ENCODE measurements at regions not wholly inside any gene's neighbourhood (a gene's known extent, or its start where the extent isn't known, plus 50 kb on each side); places are given as distances from the start of the nearest gene placed in this dataset.
A peak's percentile ranks its signal among the peaks of the same experiment; 100 is the strongest.

DNA sequence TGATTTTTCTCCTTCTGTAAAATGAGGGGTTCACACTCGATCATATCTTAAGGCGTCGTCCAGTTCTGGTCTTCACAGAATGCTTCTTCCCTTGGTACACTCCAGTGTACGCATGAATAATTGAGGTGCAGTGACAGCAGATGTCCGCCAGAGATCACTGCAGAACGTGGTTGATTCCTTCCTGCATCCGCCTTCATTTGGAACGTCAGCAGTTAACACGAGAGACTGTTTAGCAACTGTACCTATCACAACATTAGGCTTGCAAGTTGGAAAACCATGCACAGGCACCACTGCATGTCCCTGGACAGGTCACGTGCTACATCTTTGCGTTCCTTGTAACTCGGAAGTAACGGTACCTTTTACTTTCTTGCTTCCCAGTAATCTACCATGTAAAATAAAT, 66.0 kb upstream of the GEMIN8 start:
- Histone ChIP-seq H3K27me3 (ENCODE audit: insufficient read depth, low read length) (no peaks in the 10 kb centered on the region), H3K9ac (ENCODE audit: low read length) (no peak overlapping the region), H3K4me1 (ENCODE audit: insufficient read depth, low read length) (no peaks in the 10 kb centered on the region), H3K27ac (ENCODE audit: low read depth, low read length) (no peak overlapping the region), H3K4me2 (ENCODE audit: low read length) (no peak overlapping the region), H3K9me3 (ENCODE audit: insufficient read depth, low read depth, low read length) (no peaks in the 10 kb centered on the region), H2AFZ (ENCODE audit: low read depth, low read length) (no peak overlapping the region), H4K20me1 (ENCODE audit: insufficient read depth, low read length) (no peaks in the 10 kb centered on the region), H3K79me2 (ENCODE audit: insufficient read depth, low read length) (no peaks in the 10 kb centered on the region), H3K4me3 (ENCODE audit: insufficient read depth, low read depth, low read length) (no peak overlapping the region), H3K36me3 (ENCODE audit: insufficient read depth, low read length) (no peaks in the 10 kb centered on the region)
- no peak overlapping the region for H3K4me3 Mint-ChIP-seq (ENCODE audit: unreplicated experiment)
- H3K27me3 Mint-ChIP-seq (ENCODE audit: low read depth, unreplicated experiment) = no peaks in the 10 kb centered on the region
- FAIRE-seq (peak; percentile 100), DNase-seq (ENCODE audit: low read depth) (peak; percentile 16)
- H3K4me1 Mint-ChIP-seq (ENCODE audit: low read depth, unreplicated experiment) = no peaks in the 10 kb centered on the region
- no peak overlapping the region for H3K27ac Mint-ChIP-seq (ENCODE audit: unreplicated experiment)
- no peaks in the 10 kb centered on the region for H3K36me3 Mint-ChIP-seq (ENCODE audit: low read depth, unreplicated experiment)
- TF ChIP-seq EZH2 (IDR thresholded peaks at IDR 0.05; ENCODE audit: insufficient read depth, low read length) = no peak
- TF ChIP-seq, protein P1, sequence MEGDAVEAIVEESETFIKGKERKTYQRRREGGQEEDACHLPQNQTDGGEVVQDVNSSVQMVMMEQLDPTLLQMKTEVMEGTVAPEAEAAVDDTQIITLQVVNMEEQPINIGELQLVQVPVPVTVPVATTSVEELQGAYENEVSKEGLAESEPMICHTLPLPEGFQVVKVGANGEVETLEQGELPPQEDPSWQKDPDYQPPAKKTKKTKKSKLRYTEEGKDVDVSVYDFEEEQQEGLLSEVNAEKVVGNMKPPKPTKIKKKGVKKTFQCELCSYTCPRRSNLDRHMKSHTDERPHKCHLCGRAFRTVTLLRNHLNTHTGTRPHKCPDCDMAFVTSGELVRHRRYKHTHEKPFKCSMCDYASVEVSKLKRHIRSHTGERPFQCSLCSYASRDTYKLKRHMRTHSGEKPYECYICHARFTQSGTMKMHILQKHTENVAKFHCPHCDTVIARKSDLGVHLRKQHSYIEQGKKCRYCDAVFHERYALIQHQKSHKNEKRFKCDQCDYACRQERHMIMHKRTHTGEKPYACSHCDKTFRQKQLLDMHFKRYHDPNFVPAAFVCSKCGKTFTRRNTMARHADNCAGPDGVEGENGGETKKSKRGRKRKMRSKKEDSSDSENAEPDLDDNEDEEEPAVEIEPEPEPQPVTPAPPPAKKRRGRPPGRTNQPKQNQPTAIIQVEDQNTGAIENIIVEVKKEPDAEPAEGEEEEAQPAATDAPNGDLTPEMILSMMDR (IDR thresholded peaks at IDR 0.05; ENCODE audit: insufficient read depth, low read depth, low read length) = peak; percentile 53
- peaks cover 2% of the 10 kb centered on the region for H3K9me3 Mint-ChIP-seq (ENCODE audit: unreplicated experiment)

DNA sequence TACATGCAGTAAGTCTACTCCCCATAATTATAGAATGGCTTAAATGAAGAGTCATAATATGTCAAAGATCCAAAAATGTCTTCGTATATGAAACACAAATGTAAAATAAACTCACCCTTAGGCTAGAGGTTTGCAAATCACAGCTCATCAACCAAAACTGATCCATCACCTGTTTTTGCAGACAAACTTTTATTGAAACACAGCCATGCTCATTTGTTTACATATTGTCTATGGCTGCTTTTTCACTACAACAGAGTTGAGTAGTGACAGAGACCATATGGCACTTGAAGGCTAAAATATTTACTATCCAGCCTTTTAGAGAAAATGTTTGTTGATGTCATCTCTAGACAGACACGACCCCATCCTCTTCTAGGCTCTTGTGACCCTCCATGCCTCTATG, 64.5 kb upstream of the GEMIN8 start:
- Histone ChIP-seq H2AFZ (ENCODE audit: low read depth, low read length) (no peak overlapping the region), H3K79me2 (ENCODE audit: insufficient read depth, low read length) (no peaks in the 10 kb centered on the region), H3K36me3 (ENCODE audit: insufficient read depth, low read length) (no peaks in the 10 kb centered on the region), H3K9me3 (ENCODE audit: insufficient read depth, low read depth, low read length) (no peaks in the 10 kb centered on the region), H3K4me1 (ENCODE audit: insufficient read depth, low read length) (no peaks in the 10 kb centered on the region), H3K9ac (ENCODE audit: low read length) (no peak overlapping the region), H3K27me3 (ENCODE audit: insufficient read depth, low read length) (no peaks in the 10 kb centered on the region), H3K4me2 (ENCODE audit: low read length) (no peak overlapping the region), H3K4me3 (ENCODE audit: insufficient read depth, low read depth, low read length) (no peak overlapping the region), H4K20me1 (ENCODE audit: insufficient read depth, low read length) (no peaks in the 10 kb centered on the region), H3K27ac (ENCODE audit: low read depth, low read length) (no peak overlapping the region)
- DNase-seq (ENCODE audit: low read depth) (no peak), FAIRE-seq (peak; percentile 92)
- H3K36me3 Mint-ChIP-seq (ENCODE audit: low read depth, unreplicated experiment) = no peaks in the 10 kb centered on the region
- H3K27me3 Mint-ChIP-seq (ENCODE audit: low read depth, unreplicated experiment) = no peaks in the 10 kb centered on the region
- H3K9me3 Mint-ChIP-seq (ENCODE audit: unreplicated experiment) = peaks cover 2% of the 10 kb centered on the region
- no peak overlapping the region for H3K27ac Mint-ChIP-seq (ENCODE audit: unreplicated experiment)
- no peaks in the 10 kb centered on the region for H3K4me1 Mint-ChIP-seq (ENCODE audit: low read depth, unreplicated experiment)
- H3K4me3 Mint-ChIP-seq (ENCODE audit: unreplicated experiment) = no peak overlapping the region
- no peak for TF ChIP-seq EZH2 (IDR thresholded peaks at IDR 0.05; ENCODE audit: insufficient read depth, low read length)
- TF ChIP-seq, protein P1 (IDR thresholded peaks at IDR 0.05; ENCODE audit: insufficient read depth, low read depth, low read length) = no peak

DNA sequence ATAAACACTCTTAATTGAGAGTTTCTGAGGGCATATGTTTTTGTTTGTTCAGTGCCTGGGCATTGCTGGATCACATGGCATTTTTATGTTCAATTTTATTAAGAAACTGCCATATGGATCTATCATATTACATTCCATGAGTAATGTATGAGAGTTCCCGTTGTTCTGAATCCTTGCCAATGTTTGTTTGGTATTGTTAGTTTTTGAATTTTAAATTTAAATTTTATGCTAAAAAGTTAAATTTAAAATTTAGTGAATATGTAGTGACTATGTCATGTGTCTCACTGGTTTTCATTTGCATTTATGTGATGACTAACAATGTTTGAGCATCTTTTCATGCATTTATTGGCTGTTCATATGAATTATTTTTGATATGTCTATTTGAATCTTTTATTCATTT, 54.8 kb upstream of the GEMIN8 start:
- Histone ChIP-seq H3K4me2 (ENCODE audit: low read length) (no peak overlapping the region), H3K4me1 (ENCODE audit: insufficient read depth, low read length) (no peaks in the 10 kb centered on the region), H4K20me1 (ENCODE audit: insufficient read depth, low read length) (no peaks in the 10 kb centered on the region), H3K36me3 (ENCODE audit: insufficient read depth, low read length) (no peaks in the 10 kb centered on the region), H3K4me3 (ENCODE audit: insufficient read depth, low read depth, low read length) (no peak overlapping the region), H3K27me3 (ENCODE audit: insufficient read depth, low read length) (no peaks in the 10 kb centered on the region), H2AFZ (ENCODE audit: low read depth, low read length) (no peak overlapping the region), H3K9ac (ENCODE audit: low read length) (no peak overlapping the region), H3K9me3 (ENCODE audit: insufficient read depth, low read depth, low read length) (no peaks in the 10 kb centered on the region), H3K27ac (ENCODE audit: low read depth, low read length) (no peak overlapping the region), H3K79me2 (ENCODE audit: insufficient read depth, low read length) (no peaks in the 10 kb centered on the region)
- H3K27ac Mint-ChIP-seq (ENCODE audit: unreplicated experiment) = no peak overlapping the region
- H3K27me3 Mint-ChIP-seq (ENCODE audit: low read depth, unreplicated experiment) = no peaks in the 10 kb centered on the region
- DNase-seq (ENCODE audit: low read depth) (no peak), FAIRE-seq (no peak)
- no peaks in the 10 kb centered on the region for H3K4me1 Mint-ChIP-seq (ENCODE audit: low read depth, unreplicated experiment)
- H3K36me3 Mint-ChIP-seq (ENCODE audit: low read depth, unreplicated experiment) = no peaks in the 10 kb centered on the region
- TF ChIP-seq, protein P1 (IDR thresholded peaks at IDR 0.05; ENCODE audit: insufficient read depth, low read depth, low read length) = no peak
- TF ChIP-seq EZH2 (IDR thresholded peaks at IDR 0.05; ENCODE audit: insufficient read depth, low read length) = no peak
- no peak overlapping the region for H3K4me3 Mint-ChIP-seq (ENCODE audit: unreplicated experiment)
- H3K9me3 Mint-ChIP-seq (ENCODE audit: unreplicated experiment) = no peaks in the 10 kb centered on the region

Data from astrocyte (in vitro differentiated cells and primary cell).